ENCODE measurements at regions not wholly inside any gene's neighbourhood (a gene's known extent, or its start where the extent isn't known, plus 50 kb on each side); places are given as distances from the start of the nearest gene placed in this dataset.

DNA sequence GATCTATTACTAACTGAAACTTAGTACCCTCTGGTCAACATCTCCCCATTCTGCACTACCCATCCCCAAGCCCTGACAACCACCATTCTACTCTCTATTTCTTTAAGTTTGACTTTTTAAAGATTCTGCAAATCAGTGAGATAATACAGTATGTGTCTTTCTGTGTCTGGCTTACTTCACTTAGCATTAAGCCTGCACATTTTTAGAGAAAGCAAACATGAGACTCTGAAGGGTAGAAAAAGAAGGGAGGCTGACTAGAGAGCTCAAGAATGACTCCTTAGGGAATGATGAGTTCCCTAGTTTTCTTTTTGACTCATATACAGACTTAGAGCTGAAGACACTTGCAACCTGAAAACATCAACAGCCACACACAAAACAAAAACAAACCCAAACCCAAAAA is 311.3 kb downstream of the SQOR start:
- TF ChIP-seq, protein P1, sequence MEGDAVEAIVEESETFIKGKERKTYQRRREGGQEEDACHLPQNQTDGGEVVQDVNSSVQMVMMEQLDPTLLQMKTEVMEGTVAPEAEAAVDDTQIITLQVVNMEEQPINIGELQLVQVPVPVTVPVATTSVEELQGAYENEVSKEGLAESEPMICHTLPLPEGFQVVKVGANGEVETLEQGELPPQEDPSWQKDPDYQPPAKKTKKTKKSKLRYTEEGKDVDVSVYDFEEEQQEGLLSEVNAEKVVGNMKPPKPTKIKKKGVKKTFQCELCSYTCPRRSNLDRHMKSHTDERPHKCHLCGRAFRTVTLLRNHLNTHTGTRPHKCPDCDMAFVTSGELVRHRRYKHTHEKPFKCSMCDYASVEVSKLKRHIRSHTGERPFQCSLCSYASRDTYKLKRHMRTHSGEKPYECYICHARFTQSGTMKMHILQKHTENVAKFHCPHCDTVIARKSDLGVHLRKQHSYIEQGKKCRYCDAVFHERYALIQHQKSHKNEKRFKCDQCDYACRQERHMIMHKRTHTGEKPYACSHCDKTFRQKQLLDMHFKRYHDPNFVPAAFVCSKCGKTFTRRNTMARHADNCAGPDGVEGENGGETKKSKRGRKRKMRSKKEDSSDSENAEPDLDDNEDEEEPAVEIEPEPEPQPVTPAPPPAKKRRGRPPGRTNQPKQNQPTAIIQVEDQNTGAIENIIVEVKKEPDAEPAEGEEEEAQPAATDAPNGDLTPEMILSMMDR (IDR thresholded peaks at IDR 0.05) = no peak
- TF ChIP-seq POLR2A (IDR thresholded peaks at IDR 0.05) = no peak

Data from uterus (tissue), 2 donors.